ENCODE measurements at regions not wholly inside any gene's neighbourhood (a gene's known extent, or its start where the extent isn't known, plus 50 kb on each side); places are given as distances from the start of the nearest gene placed in this dataset.

GRCh38 chr4:127327491-127327890, 305.3 kb upstream of the INTU start:
- no peak for TF ChIP-seq POLR2AphosphoS5 (IDR thresholded peaks at IDR 0.05)
- TF ChIP-seq POLR2A (IDR thresholded peaks at IDR 0.05) = no peak
- TF ChIP-seq CTCF (IDR thresholded peaks at IDR 0.05) = no peak

Measured in suprapubic skin (tissue), 4 donors.